Pons (tissue), 1 donor: ENCODE measurements at regions not wholly inside any gene's neighbourhood (a gene's known extent, or its start where the extent isn't known, plus 50 kb on each side); places are given as distances from the start of the nearest gene placed in this dataset.
A peak's percentile ranks its signal among the peaks of the same experiment; 100 is the strongest.

Source experiments
- DNase-seq: peaks from one replicate; pipeline ENCODE4 v3.0.0-alpha.2; 2016; ENCODE audit warnings: low spot score

DNA sequence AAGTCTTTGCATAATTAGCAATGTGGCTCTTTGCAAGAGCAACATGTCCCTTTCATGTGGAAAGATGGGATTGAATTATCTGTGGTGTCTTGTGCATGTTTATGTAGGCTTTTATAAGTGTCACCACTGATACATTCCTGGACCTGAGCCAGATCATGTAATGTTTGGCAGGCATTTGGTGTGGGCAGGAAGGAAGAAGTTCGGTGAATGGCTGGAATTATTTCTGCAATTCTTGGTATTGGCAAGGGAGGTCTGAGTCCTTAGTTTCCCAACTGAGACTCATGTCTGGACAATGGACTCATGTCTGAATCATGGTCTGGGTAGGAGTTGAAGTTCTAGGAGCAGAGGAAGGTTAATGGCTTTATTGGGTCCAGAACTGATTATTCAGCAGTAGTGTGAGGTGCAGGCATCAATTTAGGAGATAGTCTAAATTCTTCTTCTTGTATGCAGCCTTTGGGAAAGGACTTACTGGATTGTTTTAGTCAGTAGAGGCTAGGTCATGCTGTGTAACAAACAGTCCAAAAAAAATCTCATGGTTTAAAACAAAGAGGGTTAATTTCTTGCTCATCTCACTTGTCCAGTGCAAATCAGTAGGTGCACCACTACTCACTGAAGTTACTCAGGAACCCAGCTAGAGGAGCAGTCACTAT, 186.5 kb upstream of the LHX5 start:
- DNase-seq, result no peak

DNA sequence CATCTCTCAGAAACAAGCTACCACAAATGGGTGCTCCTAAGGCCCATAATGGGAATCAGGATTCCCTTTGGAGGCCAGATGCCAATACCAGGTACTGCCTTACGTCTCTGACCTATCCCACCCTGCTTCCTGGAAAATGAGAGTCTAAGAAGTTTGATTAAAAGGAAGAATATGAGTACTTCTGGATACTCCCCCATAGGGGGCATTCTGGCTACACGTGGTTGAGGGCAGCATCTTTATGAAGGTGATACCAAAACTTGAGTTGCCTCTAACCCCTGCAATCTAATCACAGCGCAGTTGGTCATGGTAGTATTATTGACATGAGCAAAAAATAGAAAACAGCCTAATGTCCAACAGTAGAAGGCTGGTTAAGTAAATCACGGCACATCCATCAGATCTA, 184.2 kb upstream of the LHX5 start:
- DNase-seq, result no peak

DNA sequence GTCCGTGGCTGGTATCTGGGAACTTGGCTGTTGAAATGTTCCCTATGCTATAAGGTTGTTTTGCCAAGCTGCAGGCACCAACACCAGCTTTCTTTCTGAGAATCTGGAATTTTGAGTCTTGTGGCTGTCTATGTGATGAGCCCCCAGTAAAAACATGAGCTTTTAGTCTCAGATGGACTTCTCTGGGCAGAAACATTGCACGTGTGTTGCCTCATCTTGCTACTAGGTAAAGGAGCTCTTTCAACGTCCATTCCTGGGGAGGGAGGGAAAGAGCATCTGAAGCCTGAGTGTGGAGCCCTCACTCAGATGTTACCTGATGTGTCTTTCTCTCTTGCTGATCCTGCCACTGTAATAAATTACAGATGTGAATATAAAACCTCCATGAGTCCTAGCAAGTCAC, 183.8 kb upstream of the LHX5 start:
- no peak for DNase-seq

DNA sequence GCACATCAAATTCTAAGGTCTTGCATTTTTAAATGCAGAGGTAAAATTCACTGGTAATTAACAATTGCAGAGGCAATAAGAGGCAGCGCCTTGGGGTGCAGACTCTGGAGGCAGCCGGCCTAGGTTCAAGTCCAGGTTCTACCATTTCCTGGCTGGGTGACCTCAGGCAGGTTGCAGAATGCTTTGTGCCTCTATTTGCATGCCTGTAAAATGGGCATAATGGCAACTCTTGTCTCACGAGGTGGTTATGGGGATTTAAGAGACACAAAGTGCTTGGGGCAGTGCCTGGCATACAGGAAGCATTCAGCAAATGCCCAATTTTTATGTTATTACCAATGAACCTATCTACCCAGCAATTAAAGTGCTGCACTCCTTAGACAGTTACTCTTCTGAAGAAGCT, 180.0 kb upstream of the LHX5 start:
- DNase-seq, result no peak

DNA sequence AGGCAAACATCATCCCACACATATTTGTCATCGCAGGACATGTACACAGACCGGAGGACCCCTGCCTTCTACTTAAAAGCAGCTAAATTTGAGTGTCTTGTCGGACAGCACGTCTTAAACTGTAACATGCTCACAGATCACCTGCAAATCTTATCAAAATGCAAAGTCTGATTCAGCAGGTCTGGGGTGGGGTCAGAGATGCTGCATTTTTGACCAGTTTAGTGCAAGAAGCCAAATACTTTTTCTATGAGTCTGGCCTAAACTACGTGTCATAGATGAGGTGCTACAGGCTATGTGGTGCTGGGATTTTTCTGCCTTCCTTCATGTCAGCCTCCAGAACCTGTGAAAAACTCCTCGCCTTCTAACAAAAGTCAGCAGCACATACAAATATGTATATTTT, 178.8 kb upstream of the LHX5 start:
- no peak for DNase-seq

DNA sequence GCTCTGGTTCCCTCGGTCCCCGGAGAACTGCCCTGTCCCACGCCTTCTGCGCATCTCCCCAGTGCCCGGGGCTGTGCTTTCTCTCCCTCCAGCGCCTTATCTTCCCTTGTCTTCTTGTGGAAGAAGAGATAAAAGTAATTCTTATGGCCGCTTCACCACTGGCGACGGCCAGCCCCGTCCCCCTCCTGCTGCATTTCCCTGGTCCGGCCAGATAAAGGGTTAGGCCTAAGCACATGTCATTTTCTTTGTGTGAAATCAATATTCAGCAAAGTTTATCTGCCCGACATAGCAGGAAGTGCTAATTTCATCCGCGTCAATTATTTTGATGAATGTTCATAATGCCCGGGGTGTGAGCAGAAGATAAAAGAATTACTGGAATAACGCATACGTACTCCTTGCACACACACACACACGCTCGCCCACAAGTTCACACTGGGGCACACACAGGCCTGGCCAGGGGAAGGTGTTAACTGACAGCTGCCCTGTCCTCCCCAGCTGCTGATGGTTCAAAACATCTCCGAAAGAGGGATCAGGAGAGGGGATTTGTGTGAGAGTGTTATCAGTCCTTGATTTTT, 177.7 kb upstream of the LHX5 start:
- no peak for DNase-seq

DNA sequence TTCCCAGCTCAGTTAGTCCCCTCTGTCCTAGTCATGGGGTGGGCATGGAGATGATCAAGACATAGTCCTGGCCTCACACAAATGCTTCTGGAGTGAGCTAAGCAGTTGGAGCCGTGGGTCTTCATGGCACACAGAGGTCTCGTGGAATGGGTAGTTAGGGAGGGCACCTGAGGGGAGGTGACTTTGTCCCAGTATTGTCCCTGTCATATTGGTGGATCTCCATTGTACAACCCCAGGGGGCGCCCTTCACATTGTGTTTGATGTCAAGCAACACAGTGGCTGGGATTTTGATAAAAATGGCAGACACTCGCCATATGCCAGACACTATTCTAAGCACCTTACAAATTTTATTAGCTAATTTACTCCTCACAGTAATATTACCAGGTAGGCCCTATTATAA, 175.4 kb upstream of the LHX5 start:
- DNase-seq, result peak; percentile 14

DNA sequence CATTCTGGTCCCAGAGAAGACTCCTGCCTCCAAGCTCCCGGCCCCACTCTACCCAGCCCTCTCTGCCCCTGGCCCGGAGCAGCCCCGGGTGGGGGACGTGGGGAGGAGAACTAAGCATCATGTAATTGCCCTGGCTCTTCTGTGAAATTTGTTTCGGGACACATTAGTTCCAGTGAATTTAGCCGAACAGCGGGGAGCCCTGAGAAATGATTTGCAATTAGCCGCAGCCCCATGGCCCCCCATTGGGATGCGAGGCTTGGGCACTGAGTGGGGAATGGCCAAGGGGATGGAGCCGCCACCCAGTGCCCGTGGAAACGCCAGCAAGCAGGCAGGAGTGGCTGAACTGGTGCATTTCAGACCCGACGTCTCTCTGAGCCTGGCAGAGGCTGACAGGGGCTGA, 173.9 kb upstream of the LHX5 start:
- no peak for DNase-seq

DNA sequence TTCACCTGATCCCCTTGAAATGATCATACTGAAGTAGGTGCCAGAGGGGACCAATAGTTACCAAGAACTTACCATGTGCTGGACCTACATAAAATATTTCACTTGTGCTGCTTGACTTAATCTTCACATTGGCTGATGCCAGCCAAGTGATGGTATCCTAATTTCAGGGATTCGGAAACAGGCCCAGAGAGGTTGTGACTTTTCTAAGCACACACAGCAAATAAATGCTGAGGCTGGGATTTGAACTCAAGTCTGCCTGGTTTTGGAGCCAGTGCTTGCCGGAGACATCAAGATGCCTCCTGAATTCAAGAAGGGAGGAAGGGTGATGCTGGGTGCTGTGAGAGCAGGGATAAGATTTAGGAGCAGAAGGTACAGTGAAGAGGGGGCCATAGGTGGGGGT, 173.5 kb upstream of the LHX5 start:
- no peak for DNase-seq

DNA sequence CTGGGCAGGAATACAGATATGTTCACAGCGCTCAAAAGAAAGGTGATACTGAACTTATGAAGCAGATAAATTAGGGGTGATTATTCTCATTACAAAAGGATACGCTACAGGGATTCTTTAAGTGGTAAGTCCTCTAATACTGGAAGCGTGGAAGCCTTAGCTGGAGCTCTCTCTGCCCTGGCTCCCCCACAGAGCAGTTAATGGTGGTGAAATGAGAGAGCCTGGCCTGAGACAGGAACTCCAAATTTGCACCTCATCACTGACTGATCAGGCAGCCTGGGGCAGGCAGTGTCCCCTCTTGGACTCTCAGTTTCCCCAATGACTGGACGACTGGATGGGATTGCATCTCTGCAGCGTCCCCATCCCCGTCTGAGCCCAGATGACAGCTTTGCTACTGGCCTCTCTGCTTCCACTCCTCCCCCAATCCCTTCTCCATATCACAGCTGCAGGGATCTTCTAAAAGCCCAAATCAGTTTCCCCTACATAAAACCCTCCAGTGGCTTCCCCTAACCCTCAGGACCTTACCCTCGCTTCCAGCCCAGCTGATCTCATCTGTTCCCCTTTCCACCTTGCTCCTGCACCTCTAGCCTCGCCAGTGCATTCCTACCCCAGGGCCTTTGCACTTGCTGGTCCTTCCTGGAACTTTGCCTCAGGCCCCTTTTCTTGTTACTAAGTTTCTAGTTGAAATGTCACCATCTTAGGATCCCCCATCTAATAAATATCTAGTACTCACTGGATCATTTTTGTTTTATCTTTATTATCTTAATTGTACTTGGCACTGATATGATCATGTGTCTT, 171.7 kb upstream of the LHX5 start:
- DNase-seq, result no peak

DNA sequence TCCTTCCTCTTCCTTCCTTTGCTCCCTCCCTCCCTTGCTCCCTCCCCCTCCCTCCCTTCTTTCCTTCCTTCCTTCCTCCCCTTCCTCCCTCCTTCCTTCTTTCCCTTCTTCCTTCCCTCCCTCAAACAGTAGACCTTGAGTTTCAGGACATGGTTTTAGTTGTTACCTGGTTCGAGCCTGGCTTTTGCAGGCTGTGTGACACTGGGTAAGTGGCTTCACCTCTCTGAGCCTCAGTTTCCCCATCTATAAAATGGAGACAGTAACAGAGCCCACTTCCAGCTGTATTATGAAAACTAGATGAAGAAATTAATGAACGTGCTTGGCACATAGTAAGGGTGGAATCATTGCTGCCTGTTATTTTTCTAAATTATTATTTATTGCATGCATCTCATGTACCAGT, 171.0 kb upstream of the LHX5 start:
- DNase-seq, result no peak

DNA sequence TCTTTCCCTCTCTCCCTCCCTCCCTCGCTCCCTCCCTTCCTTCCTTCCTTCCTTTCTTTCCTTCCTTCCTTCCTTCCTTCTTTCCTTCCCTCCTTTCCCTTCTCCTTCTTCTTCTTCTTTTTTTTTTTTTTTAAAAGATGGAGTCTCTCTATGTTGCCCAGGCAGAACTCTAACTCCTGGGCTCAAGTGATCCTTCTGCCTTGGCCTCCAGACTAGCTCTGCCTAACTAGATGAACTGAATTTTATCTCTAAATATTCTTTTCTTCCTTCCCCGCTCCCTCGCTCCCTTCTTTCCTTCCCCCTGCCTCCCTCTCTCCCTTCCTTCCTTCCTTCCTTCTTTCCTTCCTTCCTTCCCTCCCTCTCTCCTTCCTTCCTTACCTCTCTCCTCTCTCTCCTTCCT, 170.5 kb upstream of the LHX5 start:
- DNase-seq, result no peak

DNA sequence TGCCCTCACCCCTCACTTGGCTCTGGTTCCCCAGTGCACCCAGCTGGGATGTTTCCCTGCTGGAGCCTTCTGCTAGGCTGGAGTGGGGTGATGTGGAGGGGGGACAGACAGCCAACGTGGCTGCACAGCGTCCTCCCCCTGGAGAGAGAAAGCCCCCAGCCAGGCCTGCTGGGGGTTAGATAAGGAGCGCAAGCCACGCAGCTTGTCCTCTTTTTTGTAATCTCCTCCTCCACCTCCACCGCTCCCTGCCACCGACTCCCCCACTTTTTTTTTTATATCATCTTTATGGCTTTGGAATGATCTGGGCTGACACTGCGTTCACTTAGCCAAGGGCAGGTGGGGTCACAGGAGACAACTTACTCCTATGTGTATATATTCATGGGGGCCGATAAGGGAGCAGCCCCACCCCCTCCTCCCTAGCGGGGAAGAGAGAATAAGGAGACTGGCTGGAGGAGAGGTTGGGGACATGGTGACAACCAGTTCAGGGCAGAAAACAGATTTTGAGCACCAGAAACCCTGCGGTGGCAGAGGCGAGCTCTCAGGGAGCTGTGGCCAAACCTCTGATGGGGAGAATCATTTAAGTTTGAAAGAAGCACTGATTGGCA, 169.9 kb upstream of the LHX5 start:
- no peak for DNase-seq

DNA sequence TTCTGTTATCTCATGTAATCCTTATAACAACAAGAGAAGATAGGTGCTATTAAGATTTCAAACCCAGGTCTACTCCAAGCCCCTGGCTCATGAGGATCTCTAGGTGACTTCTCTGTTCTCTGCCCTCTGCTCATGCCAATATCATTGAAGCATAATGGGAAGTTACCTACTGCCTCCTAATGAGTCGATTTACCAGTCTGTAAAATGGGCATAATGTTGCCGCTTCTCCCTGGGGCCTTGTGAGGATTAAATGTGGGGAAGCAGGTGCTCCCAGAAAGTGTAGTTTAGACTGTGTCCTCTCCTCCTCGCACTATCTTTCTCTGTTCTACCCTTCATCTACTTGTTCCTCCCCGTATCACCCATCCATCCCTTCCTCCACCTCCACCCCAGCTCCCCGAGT, 169.2 kb upstream of the LHX5 start:
- DNase-seq, result no peak

DNA sequence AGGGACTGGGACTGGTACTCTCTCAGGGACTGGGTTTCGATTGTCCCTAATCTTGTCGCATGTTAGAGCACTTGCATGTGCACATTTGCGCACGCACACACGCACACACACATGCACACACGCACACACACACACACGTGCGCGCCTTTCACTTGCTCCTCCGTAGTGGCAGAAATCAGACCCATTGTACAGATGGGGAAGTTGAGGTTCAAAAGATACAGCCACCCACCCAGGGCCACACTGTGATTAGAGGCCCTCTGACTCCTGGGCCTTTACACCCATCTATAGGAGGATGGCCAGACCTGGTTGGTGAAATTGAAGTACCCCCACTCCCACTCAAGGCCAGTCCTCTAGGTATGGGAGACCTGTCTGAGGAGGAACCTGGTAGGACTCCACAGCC, 167.8 kb upstream of the LHX5 start:
- DNase-seq, result no peak

DNA sequence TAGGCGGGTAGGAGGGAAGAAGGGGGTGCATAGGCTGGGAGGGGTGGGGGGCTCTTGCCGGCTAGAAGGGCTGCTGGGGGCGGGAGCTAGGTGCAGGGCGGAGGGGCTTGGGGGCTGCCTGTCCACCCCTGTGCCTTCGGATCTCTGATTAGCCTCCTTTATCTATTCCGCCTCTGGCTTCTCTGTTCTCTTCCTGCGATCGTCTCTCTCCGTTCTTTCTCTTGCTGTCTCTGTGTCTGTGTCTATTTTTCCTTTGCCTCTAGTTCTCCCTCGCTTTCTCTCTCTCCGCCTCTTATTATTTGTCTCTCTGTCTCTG, 166.7 kb upstream of the LHX5 start:
- no peak for DNase-seq

DNA sequence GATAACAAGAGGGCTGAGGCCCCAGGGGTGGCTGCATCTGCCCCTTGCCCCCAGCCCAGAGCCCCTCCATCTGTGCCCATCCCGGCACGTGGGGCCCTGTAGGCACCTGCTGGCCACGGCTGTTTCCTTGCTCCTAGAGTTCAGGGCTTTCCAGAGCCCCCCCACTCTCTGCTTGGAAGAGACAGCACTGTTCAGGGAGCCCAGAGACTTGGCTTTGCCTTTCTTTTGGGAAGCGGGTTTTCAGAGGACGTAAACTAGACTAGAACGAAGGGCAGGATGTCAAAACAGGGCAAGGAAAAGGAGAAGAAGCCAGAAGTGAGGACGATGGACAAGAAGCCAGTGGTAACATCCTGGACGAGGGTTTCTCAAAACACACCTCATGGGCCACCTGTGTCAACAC, 163.3 kb upstream of the LHX5 start:
- DNase-seq, result no peak

DNA sequence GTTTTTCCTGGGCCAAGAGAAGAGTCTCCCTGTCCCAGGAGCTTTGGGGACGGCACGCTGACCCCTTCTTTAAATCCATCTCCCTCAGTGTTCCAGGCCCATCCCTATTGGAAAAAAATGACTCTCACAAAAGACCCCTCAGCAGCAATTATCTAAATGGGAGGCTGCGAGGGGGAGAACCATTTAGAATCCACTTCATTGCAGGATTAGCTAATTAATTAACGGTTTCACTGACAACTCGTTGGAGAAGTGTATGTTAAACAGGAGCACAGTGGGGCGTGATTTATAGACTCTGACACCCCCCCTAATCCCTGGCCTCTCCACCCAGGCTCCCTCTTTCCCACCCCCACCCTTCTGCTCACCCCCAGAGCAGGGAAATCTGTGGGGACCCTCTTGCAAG, 162.8 kb upstream of the LHX5 start:
- no peak for DNase-seq

DNA sequence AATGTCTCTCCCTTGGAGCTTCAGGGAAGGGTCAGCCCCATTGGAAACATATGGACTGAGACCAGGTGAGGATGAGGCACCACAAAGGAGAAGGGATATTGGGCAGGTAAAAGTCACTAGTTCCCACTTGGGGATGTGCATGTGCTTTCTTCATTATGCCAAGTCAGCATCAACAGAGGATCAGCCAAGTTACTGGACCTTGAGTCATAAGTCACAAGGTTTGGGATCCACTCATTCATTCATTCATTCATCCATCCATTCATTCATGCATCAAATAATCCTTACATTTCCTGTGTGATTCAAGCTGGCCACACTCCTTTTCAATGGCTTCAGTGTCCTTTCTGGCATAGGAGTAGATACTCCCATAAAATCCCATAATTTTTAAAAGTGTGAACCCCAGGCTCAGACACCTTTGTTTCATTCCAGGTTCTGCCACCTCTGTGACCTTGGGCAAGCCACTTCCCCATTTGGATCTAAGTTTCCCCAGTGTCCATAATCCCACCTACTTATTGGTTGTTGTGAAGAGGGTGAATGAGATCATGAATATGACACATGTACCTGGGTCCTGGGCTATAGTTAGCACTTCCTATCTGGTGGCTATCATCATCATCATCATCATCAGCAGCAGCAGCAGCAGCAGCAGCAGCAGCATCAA, 162.1 kb upstream of the LHX5 start:
- no peak for DNase-seq

DNA sequence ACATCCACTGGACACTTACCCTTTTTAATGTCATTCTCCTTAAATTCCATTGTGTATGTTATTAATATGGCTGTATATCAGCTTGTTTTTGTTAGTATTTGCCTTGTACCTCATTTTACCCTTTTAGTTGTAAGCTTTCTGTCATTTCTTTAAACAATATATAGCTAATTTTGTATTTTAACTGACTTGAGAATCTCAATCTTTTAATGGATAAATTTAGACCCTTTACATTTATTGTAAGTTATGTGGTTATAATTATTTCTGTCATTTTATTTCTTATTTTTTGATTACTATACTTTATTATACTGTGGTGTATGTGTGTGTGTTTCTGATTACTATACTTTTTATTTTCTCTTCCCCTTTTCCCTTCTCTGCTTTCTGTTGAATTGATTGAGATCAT, 159.0 kb upstream of the LHX5 start:
- DNase-seq, result no peak

DNA sequence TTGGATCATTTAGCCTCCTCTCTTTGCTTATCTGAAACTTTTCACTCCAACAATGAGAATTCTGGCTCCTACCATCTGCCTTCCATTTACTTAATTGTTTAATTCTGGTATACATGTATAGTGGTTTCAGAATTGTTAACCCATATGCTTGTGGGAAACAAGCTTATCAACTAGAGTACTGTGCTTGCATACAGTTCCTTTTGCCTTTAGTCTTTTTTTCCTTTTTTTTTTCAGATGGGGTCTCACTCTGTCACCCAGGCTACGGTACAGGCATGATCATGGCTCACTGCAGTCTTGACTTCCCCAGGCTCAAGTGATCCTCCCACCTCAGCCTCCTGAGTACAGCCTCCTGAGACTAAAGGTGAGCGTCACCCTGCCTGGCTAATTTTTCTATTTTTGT, 153.8 kb upstream of the LHX5 start:
- DNase-seq, result no peak

DNA sequence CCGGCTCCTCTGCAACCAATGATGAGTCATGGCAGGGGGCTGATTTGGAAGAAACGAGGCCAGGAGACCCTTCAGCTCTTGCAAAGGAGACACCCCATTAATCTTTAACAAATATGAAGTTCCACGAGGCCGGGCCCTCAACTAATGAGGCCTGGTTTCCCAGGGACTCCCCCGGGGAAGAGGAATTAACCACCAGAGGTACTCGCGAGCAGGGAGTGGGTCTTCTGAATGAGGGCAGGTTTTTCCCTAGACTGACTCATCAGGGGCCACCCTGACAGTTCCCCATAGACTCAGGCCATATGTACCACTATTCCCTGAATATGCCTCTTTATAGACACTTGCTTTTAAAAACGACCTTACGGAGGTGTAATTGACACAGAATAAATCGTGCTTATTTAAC, 150.7 kb upstream of the LHX5 start:
- no peak for DNase-seq

DNA sequence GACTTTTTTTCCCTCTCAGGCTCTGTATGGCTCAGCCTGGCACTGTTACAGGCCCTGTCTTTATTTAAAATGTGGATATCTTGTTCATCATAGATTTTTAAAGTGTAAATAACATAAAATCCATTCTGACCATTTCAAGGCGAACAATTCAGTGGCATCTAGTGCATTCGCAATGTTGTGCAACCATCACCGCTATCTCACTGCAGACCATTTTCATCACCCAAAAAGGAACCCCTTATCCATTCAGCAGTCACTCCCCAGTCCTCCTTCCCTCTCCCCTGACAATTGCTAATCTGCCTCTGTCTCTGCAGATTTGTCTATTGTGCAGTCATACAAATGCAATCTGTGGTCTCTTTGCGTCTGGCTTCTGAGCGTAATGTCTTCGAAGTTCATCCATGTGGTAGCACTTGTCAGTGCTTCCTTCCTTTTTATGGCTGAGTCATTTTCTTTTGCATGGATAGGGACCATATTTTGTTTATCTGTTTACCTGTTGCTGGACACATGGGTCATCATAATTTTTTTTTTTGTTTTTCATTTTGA, 148.8 kb upstream of the LHX5 start:
- no peak for DNase-seq
